GM21717 (cell line): ENCODE measurements at regions not wholly inside any gene's neighbourhood (a gene's known extent, or its start where the extent isn't known, plus 50 kb on each side); places are given as distances from the start of the nearest gene placed in this dataset.

Experiments
- ATAC-seq: cut with Tn5 transposase; IDR thresholded peaks from one replicate; pipeline ENCODE4 v1.9.1; 2021; ENCODE audit warnings: mild to moderate bottlenecking, moderate library complexity; ENCODE audit not compliant: unreplicated experiment

- no peak for ATAC-seq
These were observed 182.2 kb downstream of the ABCC12 start for GRCh38 chr16:47973552-47973951.

DNA sequence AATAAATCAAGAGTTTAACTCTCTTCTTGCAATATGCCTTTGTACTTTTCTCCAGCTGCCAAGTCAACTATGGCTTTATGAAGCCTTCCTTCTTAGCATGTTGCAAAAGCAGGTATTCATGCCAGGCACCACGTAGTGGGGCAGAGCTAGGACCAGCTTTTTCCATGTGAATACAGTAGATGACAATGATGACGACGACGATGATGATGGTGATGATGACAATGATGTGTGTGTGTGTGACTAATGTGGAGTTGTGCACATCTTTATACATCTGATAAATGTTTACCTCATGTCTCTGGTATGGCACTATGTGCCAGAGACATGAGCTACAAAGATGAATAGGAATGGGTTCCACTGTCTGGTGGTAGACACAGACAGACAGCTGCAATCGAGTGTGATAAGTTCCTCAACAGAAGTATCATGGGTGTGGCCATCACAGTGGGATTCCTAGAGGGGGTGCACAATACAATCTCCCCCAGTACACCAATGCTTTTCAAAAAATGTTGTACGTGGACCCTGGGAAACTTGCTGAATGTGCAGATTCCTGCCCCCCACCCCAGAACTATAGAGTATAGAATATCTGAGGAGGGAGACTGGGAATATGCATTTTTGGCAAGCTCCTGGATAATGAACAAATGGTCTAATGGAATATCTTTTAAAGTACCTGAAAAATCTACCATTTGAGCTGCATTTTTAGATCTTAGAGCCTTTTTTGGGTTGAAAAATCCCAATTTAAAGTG, 183.4 kb downstream of the ABCC12 start:
- ATAC-seq: no peak

GRCh38 chr16:47971225-47971624, 184.6 kb downstream of the ABCC12 start:
- ATAC-seq: no peak

GRCh38 chr16:47970291-47970931, 185.4 kb downstream of the ABCC12 start:
- no peak for ATAC-seq

- ATAC-seq: no peak
These were observed 188.4 kb downstream of the ABCC12 start for GRCh38 chr16:47967374-47967773.

DNA sequence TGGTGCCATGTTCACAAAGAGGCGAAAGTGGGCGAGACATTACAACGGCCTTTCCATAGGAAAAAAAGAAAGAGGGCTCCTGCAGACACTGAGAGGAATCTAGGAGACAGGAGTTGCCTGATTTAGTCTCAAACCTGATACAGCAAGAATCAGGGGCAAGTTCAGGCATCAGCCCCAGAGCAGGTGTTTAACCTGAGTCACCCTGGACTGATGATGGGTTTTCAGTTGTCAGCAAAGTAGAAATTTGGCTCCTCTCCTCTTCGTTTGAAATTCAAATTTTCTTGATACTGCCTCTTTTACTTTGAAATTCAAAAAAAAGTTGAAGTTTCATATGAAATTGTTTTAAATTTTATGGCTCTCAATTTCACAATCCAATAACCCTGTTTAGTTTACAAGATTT, 189.5 kb downstream of the ABCC12 start:
- ATAC-seq: no peak

GRCh38 chr16:47965439-47965838, 190.4 kb downstream of the ABCC12 start:
- no peak for ATAC-seq

- no peak for ATAC-seq
These were observed 197.1 kb downstream of the ABCC12 start for GRCh38 chr16:47958726-47959125.

GRCh38 chr16:47956916-47957315, 198.9 kb downstream of the ABCC12 start:
- no peak for ATAC-seq

DNA sequence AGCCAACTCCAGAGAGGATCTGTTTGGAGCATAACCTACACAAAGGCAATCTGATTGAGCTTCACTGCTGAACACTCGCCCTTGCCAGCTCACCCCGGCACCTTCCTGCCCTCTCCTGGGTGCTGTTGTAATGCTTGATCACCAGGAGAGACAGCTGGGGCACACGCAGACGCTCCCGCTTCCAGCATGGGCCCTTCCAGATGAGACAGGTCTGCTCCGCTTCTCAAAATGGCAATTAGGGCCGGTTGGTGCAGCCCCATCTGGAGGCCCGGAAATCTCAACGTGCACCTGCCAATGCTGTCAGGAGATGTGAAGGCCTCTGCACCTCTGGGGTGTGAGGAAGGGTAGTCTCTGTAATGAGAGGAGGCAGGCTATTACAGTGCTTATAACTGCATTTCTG, 206.1 kb downstream of the ABCC12 start:
- ATAC-seq: no peak

- no peak for ATAC-seq
These were observed 206.5 kb downstream of the ABCC12 start for GRCh38 chr16:47949276-47949675.

- no peak for ATAC-seq
These were observed 208.1 kb downstream of the ABCC12 start for GRCh38 chr16:47947723-47948122.

- ATAC-seq: no peak
These were observed 209.7 kb downstream of the ABCC12 start for GRCh38 chr16:47946092-47946491.

DNA sequence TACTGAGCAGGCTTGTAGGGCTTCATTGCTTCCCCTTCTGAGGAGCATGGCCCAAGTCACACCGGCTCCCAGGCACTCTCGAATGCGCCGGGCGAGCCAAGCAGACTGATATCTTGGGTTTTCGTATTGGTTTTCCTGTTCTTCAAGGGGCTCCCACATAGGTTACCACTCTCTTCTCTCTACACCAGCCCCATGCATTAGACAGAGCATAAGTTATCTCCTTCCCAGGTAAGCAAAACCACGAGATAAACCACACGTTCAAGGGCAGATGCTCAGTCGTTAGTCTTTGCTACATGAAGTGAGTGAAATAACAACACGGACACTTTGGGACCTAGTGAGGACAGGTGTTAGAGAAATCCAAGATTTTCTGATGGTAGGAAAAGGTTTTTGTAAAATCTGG, 211.2 kb downstream of the ABCC12 start:
- ATAC-seq: no peak

- no peak for ATAC-seq
These were observed 212.6 kb downstream of the ABCC12 start for GRCh38 chr16:47943235-47943634.

DNA sequence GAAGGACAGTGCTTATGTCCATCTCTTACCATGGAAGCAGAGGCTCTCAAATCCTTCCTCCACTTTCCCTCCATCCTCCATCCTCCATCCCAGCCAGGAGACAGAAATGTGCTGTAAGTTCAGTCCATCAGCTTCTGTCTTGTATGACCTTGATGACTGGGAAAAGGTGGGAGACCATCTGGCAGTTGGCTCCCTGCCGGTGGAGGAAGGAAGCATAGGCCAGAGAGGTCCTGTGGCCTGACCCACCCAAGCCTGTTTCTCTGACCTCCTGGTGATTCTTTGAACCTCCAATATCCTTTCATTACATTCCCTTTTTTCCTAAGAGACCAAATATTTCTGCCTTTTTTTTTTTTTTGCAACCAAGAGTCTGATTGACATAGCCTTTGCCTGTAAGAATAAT, 215.3 kb downstream of the ABCC12 start:
- no peak for ATAC-seq

GRCh38 chr16:47939680-47940079, 216.1 kb downstream of the ABCC12 start:
- ATAC-seq: no peak

GRCh38 chr16:47938272-47938671, 217.5 kb downstream of the ABCC12 start:
- ATAC-seq: no peak

DNA sequence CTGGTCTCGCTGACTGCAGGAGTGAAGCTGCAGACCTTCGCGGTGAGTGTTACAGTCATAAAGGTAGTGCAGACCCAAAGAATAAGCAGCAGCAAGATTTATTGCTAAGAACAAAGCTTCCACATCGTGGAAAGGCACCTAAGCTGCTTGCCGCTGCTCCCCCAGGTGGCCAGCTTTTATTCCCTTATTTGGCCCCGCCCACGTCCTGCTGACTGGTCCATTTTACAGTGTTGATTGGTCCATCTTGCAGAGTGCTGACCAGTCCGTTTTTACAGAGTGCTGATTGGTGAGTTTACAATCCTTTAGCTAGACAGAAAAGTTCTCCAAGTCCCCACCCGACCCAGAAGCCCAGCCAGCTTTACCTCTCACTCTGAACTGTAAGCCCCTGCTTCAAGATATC, 227.8 kb downstream of the ABCC12 start:
- ATAC-seq: no peak

GRCh38 chr16:47927330-47927729, 228.5 kb downstream of the ABCC12 start:
- no peak for ATAC-seq

GRCh38 chr16:47925811-47926460, 229.9 kb downstream of the ABCC12 start:
- ATAC-seq: no peak

GRCh38 chr16:47924950-47925349, 230.8 kb downstream of the ABCC12 start:
- ATAC-seq: no peak
